GM18861 (cell line): ENCODE measurements at regions not wholly inside any gene's neighbourhood (a gene's known extent, or its start where the extent isn't known, plus 50 kb on each side); places are given as distances from the start of the nearest gene placed in this dataset.
"Not testable (repeated sequence)": the region's sequence is repeated elsewhere in the genome, so short reads cannot be mapped to it uniquely, and the experiment has no call there.

Source experiments
- ATAC-seq: cut with Tn5 transposase; IDR thresholded peaks from one replicate; pipeline ENCODE4 v1.9.1; 2021; ENCODE audit not compliant: unreplicated experiment

DNA sequence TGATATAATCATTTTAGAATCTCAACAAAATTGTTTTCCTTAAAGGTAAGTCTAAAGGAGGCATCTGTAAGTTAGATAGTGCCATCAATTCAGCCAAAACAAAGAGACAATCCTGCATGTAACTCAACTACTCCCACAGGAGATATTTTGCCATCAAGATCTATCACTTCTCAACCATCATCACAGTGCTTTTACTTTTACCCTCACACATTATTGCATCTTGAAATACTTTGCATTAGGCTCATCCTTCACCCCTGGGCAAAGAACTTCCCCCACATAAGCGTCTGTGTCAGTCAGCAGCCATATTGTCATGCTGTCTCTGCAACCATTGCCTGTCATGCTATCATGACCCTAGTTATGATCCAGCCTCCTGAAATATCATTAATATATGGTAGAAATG lies 54.9 kb upstream of the NLGN1 start:
- ATAC-seq: no peak

DNA sequence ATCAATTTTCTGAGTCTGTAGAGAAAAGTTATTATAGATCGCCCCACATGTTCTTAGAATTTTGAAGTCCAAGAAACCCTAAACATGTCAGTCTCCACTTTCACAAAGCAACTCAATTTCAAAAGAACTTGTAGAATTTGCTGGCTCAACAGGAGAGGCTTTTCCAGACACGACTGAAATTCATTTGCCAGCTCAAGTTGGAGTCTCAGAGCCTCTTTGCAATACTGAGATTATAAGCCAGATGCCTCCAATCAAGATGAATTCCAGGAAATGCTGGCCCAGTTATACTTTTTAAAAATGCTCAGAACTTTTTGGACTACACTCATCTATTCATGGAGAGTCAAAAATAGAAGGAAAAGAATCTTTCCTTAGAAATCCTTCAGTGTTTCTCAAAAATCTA lies 56.9 kb upstream of the NLGN1 start:
- no peak for ATAC-seq

DNA sequence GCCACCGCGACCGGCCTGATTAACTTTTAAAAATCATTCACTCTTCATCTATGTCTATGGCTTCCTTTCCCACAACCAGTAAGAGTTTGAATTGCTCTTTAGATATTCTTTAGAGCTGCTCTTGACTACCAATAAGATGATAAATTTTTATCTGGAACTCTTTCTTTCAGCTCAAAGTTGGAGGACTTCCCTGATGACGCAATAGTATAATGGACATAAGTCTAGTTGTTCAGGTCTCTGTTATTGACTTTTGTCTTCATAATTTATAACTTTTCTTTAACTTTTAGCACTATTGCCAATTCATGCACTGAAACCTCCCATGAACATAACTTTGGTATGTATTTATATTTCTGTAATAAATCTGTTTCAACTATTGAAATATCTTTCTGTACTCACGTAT lies 61.3 kb upstream of the NLGN1 start:
- ATAC-seq: no peak

DNA sequence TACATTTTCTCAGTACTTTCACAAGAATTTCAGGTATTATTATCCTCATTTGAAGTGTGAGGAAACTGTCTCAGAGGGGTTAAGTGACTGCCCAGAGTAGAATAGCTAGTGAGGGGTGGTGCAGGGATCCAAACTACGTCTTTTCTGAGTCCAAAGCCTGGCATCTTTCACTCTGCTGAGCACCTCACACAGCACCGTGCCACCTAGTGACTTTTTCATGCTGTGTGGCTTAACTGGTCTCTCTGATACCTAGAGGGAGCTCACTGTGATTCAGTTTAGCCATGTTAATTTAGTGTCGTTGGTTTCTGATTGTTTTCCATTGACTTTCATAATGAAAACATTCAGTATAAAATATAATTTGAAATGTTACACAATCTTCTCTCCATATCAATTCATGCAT lies 91.4 kb upstream of the NLGN1 start:
- ATAC-seq: no peak

DNA sequence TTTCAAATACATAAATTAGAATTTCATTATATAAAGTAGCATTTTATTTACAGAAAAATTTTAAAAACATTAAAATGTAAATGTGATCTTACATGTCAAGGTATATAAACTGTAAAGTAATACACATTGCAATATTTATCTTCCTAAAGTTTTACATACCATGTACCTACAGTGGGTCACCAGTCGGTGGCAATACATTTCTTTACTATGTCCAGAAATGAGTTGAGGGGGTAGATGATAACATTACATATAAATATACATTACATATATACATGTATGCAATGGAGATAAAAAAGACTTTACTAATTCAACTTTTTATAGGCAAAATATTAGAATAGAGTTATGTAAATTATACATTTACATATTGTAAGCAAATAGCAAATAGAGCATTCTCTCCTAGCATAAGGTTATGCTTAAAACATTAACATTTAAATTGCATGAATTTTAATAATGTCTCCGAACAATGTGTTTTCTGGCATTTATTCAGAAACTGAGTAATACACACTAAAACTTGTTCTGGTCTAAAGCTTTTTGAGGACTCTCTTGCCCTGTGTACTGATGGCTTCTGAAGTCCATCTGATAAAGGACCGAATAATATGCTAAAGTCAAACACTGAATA lies 93.3 kb upstream of the NLGN1 start:
- ATAC-seq: no peak

DNA sequence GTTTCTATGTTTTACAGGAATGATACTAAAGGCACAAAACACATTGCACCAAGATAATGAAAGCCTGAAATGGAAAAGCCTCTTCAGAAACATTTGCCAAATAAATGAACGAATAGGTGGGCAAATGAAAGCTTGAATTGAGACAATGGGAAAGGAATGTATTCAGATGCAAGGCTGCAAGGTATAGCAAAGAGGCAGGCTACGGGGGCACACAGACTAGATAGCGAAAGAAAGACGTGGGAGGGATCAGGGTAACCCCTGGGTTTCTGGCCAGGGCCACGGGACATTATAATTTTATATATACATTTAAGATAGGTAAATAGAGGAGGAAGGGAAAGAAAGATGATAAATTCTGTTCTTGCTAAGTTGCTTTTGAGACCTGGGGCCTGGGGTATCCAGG lies 95.9 kb upstream of the NLGN1 start:
- no peak for ATAC-seq

DNA sequence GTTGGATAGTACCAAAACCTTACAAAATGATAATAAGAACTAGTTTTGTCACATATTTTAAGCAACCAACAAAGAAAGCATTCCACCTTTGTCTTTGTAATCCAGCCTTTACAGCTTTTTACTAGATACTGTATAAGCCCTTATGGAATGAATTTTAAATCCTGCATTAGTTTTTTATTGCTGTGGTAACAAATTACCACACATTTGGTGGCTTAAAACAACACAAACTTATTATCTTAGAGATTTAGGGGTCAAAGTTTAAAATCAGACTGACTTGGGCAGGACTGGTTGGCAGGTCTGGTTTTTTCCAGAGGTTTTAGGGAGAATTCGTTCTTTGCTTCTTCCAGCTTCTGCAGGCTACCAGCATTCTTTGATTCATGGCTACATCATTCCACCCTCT lies 108.5 kb upstream of the NLGN1 start:
- ATAC-seq: no peak

DNA sequence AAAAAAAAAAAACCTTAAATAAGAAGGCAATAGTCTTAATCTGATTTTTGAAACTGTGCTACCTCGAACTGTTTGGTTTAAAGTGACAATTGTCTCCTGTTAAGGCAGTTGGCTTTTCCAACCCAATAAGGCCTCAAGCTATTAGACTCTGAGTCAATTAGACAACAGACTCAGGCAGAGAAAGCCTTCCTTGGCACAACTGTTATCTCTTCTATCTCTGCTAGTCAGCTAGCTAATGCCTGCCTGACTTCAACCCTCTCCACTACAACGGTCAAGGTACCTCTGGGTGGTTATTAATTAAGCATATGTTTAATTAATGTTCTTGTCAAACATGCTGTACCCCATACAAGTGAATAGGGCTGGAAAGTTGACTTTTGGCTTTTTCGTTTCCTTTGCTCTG lies 110.2 kb upstream of the NLGN1 start:
- no peak for ATAC-seq

DNA sequence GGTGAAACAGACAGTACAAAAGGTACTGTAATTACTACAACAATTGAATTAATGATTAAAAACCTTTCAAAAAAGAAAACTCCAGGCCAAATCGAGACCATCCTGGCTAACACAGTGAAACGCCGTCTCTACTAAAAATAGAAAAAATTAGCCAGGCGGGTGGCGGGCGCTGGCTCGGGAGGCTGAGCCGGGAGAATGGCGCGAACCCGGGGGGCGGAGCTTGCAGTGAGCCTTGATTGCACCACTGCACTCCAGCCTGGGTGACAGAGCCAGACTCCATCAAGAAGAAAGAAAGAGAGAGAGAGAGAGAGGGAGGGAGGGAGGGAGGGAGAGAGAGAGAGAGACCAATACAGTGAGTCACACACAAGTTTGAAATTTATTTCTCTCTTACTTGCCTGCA lies 111.0 kb upstream of the NLGN1 start:
- not testable (repeated sequence) for ATAC-seq

DNA sequence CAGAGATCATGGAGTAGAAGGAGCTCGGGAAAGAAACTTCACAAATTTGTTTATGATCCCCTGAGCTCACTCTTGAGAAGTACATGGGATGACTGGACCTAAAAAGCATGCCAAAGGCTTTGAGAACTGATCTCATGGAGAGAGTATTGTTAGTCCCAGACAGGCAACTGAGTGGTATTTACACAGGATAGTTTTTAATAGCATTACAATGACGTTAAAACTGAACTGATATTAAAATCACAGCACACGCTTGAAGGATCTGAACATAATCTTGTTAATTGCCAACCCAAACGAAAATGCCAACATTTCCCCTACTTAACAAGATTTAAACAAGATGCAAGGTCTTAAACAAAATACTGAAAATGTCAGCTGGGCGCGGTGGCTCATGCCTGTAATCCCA lies 113.2 kb upstream of the NLGN1 start:
- ATAC-seq: no peak

DNA sequence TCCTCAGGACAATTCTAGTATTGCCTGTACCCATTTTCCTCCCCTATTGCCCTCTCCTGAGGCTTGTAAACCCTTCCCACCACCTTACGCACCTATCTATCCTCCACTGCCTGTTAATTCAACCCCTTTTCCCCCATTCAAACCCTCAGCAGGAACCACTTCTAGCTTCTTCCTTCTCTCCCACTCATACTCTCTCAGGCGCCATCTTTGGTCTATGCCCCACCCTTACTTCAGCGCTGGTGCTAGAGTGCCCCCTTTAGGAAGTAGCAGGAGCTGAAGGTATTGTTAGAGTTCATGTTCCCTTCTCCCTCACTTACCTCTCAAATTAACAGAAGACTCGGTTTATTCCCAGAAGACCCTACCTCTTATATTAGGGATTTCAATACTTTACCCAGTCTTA lies 121.8 kb upstream of the NLGN1 start:
- ATAC-seq: peak; percentile 70

DNA sequence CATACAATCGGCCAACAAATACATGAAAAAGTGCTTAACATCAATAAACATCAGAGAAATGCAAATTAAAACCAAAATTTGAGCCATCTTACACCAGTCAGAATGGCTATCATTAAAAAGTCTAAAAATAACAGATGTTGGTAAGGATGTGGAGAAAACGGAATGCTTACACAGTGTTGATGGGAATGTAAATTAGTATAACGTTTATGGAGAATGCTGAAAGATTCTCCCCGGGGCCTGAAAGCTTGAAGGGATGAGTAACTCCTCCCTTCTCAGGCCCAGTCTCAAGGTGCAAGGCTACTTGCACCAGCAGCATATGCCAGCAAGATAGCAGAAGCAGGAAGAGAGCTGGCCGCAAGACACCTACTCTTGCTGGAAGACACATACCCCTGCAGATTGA lies 123.7 kb upstream of the NLGN1 start:
- ATAC-seq: no peak

DNA sequence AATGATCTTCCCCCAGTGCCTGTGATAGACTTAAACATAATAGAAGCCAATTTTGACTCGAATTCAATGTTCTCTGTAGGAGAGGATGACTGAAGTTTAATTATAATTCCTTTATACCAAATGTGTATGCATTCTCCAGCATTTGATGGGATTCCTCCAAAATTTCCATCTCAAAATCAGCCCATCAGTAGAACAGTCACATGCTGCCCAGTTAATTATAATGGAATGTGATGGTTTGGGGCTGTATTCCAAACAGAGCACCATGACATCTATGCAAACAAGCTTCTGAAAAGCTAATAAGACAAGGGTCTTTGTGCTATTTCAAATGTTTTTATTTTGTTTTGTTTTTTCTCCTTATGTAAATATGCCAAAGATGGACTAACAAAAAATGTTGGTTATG lies 127.7 kb upstream of the SPATA16 start:
- no peak for ATAC-seq

DNA sequence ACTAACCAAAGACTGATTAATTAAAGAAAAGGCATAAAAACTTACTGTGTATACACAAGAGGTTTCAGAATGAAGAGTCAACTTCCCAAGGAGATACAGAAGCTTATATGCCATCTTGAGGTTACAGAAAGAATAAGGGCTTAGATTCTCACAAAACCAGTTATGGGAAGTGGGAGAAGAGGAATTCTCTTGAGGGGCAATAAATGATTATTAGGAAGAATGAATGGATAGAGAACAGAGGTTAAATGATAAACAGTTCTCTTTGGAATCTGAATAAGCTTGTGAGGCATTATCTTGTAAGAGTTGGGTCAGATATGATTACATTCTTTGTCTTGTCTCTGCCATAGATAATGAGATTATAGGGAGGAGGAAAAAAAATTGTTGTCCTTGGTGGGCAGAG lies 126.7 kb upstream of the SPATA16 start:
- ATAC-seq: no peak

DNA sequence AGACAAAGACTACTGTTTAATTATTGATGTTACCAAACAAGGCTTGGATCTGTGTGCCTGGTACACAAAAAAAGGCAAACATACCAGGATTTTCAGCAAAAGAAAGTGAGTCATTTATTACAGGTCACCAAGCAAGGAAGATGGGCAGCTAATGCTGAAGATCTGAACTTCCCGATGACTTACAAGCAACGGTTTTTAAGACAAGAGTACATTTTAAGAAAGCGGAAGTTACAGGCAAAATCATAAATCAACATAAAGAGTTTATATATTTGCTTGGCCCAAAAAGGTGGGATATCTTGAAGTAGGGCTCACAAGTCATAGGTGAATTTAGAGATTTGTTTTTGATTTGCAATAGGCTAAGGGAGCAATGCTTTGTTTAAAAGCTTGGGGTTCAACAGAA lies 125.4 kb upstream of the SPATA16 start:
- no peak for ATAC-seq

DNA sequence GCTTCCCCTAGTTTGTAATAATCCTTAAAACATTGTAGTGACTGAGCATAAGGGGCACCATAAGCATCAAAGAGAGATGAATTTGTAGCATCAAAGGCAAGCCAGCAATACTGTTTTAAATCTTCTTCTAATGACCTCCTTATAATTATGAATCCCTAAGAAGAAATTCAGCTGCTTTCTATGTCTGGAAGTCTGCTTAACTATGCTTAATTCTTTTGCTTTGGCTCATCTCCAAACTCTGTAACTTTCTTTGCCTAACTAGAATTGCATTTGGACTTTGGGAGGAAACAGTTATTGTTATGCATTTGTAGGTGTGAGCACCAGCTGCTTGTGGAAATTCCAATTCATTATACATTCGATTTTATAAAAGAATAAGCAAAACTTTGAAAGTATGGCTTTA lies 117.7 kb upstream of the SPATA16 start:
- ATAC-seq: no peak

DNA sequence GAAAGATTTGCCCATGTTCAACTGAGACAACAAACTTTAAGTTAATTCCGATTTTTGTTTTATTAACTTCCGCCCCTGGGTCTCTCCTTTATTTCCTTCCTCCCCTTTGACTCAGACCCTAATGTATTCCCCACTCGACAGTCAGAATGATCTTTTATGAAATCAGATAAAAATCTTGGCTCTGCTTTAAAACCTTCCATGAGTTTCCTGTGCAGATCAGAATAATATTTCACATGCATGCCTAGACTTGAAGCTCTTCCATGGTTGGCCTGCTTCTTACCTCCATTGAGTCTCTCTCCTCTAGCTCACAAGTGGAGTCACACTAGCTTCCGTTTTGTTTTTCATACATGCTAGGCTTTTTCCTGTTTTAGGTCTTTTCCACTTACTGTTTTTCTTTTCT lies 116.8 kb upstream of the SPATA16 start:
- ATAC-seq: no peak

DNA sequence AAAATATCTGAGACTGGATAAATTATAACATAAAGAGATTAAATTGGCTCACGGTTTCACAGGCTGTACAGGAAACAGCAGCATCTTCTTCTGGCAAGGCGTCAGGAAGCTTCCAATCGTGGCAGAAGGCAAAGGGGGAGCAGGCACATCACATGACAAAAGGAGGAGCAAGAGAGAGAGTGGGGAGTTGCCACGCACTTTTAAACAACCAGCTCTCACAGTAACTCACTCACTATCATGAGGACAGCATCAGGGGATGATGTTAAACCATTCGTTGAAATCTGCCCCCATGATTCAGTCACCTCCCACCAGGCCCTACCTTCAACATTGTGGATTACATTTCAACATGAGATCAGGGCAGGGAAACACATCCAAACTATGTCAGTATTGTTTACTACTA lies 114.5 kb upstream of the SPATA16 start:
- ATAC-seq: no peak

DNA sequence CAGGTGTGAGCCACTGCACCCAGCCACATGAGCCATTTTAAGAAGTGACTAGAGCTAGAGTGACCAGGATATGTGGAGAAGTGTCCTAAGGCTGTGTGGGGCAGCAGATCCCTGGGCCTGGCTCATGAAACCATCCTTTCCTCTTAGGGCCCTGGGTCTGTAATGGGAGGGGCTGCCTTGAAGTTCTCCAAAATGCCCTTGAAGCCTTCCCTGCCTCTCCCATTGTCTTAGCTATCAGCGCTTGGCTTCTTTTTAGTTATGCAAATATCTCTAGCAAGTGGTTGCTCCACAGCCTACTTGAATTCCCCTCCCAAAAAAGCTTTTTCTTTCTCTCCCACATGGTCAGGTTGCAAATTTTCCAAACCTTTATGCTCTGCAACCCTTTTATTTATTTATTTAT lies 112.4 kb upstream of the SPATA16 start:
- no peak for ATAC-seq

DNA sequence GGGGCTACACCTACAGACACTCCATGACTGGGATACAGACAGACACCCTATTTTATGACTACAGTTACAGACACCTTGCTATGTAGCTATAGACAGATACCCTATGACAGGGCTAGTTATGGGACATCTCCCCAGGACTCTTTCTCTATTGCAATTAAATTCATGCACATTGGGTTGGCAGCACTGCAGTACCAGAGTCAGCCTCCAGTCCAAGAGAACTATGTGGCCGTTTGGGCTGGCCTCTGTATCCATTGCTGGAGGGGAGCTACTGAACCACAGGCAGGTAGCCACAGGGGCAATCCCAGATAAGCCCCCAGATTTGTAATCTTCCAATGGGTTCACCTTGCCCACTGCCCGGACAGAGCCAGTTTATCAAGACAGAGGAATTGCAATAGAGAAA lies 108.4 kb upstream of the SPATA16 start:
- no peak for ATAC-seq

DNA sequence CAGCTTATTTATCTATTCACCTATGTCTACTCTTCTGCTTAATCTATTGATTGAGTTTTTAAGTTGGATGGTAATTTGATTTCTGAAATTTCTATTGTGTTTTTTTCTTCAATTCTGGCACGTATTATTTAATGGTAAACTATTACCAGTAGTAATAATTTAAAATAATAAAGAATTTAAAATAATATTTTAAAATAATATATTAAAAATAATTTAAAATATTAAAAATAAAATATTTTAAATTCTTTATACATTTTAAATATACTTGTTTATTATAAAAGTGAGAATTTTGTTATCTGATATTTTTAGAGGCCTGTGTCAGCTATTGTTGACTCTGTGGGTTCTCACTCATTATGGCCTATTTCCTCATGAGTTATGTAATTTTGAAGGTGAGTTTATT lies 100.7 kb upstream of the SPATA16 start:
- no peak for ATAC-seq

DNA sequence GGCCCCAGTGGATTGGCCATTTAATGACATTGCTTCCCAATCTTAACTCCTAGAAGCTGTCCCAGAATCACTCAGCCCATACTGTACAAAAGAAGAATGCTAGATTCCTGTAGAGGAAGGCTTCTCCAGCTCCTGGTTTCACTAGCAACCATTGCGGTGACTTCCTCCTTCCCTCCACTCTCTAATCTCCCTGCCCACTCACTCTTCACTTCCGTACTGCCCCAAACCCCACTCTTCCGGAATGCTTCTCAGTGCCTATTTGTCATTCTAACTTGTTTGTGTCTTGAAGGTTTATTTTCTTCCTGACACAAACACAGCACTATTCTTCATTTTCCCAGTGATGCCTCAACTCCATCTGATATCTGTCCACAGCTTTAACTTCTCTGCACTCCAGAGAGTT lies 97.1 kb upstream of the SPATA16 start:
- ATAC-seq: no peak

DNA sequence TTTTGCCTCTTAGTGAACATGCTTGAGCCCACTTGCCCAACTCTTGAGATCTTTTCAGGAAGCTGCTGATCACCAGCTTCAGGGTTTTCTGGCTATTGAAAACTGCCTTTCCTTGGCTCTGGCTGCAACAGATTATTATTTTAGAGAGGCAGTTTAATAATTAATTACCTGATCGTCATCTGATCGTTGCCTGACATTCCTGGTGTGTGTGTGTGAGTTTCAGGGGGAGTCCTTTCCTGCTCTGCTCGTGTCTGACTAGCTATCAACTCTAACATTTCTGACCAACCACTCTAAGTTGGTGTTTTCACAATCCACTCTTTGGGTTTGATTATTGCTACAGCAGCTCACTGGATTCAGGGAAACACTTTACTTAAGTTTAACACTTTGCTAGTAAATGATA lies 84.3 kb upstream of the SPATA16 start:
- ATAC-seq: no peak

DNA sequence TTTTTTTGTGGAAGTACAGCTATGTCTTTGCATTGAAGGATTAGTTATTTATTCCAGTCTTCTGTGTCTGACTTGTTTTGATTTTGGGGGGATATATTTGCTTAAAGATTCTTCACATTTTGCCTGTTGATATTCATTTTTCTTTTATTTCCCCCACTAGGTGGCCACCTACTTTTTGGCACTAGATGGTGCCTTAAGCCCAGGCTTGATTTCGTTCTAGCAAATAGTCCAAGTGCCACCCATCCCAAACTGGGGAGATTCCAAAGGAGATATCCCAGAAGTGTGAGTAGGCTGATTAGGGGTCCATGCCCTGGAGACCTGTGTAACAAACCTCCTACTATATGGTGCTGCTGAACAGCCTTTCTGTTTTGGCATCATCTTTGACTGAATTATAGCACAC lies 80.0 kb upstream of the SPATA16 start:
- ATAC-seq: no peak
